NCI-H1105 (cell line): ENCODE measurements at regions not wholly inside any gene's neighbourhood (a gene's known extent, or its start where the extent isn't known, plus 50 kb on each side); places are given as distances from the start of the nearest gene placed in this dataset.

Experiments
- DNase-seq: peaks from one replicate; lab custom pipeline; 2025; lab: John Stamatoyannopoulos, UW

DNA sequence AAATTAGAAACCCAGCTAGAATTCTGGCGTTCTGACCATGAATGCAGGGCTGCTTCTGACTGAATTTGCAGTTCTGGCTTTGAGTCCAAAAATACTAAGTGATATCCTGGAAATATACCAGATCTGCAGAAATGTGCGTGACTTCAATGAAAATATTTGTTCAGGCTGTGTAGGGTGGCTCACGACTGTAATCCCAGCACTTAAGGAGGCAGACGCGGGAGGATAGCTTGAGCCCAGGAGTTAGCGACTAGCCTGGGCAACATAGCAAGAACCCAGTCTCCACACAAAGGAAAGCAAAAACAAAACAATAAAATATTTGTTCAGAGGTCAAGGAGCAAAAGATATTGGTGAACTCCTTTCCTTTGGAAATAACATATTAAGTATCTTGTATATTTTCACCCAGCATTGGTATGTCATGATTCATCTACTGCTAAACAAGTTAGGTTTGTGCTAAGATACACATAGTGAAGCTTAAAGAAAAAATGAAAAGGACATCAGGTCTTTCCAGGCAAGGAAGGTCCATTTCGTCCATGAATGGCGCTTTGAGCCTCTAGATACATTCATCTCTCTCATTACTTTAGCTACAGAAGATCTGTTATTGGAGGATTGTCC, 239.2 kb downstream of the CMPK2 start:
- no peak for DNase-seq

DNA sequence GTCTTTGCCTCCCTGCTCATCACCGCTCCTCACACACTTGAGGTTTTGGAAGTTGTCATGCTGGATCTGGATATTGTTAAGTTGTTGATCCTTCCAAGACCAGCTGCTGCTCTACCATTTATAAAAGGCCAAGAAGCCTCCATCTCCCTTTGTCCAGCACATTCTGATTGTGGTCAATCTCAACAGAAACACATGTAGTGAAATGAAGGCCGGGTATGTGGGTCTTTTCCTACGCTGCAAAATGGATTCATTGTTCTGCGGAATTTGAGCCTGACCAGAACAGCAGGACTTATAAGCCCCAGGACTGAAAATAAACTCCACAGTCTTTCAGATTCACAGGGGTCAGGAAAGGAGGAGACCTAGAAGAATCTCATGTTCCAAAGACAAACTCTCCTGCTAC, 238.4 kb downstream of the CMPK2 start:
- DNase-seq: no peak

DNA sequence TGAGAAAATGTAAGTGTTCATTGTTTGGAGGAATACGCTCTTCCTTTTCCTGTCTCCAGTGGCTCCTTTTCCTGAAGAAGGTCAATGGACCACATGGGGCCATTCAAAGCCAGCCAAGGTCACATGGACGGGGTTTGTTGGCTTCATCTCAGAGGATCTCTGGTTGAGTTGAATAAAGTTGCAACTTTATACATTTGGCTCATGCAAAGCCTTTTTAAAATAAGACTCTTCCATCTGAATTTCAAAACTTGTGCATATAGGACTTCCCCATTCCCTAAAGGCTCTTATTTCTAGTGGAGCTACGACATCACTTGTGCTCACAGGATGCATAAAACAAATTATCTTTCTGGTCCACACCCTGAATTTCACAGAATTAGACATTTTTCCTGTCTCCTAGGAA, 235.5 kb downstream of the CMPK2 start:
- DNase-seq: no peak

DNA sequence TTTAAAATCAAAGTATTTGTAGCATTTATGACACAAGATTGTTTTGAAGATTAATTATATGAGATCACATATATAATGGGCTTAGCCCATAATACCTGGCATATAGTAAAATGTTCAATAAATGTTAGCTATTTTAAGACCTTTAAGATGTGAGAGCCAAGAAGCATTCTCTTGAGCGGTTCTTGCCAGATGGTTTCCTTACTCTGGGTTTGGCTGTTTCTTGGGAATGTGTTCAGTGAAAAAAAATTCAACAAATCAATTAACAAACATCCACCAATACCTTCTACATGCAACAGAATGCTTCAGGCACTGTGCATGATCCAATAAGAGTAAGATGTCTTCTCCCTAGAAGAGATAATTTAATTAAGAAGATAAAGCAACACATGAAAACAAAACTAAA, 230.4 kb downstream of the CMPK2 start:
- DNase-seq: no peak

DNA sequence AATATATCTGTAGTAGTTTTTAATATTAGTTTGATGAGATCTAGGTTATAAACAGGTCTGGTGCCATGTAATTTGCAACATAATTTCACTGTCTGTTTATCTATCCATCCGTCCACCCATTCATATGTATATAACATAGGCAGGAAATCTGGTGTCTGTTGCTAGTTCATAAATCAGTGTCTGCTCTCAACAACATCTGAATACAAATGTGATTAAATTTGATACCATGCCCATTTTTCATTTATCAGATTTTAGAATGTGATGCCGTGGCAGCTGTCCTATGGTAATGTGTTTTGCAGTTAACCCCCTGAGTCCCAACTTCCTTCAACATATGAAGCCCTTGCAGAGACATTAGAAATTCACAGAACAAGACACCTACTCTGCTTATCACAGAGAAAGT, 228.4 kb downstream of the CMPK2 start:
- DNase-seq: no peak

DNA sequence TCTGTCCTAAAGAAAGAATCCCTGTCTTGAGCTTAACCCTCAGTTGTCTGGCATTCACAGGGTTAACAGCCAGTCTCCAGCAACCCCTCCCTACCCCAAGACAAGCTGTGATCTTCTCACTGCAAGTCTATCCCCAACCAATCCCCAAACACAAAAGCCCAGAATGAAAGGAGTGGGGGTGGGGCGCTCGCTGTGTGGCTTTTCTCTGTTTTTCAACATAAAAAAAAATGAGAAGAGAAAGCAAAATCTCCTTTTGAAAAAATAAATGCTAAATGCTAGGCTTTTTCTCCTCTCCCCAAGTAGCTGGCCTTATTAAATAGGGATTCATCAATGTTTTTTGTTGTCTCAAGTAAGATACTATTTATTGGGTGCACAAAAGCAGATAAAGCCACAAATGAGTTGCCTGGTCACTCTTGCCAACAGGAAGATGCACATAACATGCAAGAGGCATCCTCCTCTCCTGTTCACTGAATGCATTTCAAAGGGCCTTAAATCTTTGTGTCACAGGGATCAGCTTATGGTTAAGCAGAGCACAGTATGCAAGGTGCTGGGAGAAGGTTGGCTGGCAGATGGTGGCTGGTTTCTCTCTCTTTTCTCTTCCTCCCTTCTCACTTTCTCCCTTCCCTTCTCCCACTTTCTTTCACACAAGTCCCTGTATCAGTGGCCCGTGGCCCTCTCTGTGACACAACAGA, 225.6 kb downstream of the CMPK2 start:
- no peak for DNase-seq

DNA sequence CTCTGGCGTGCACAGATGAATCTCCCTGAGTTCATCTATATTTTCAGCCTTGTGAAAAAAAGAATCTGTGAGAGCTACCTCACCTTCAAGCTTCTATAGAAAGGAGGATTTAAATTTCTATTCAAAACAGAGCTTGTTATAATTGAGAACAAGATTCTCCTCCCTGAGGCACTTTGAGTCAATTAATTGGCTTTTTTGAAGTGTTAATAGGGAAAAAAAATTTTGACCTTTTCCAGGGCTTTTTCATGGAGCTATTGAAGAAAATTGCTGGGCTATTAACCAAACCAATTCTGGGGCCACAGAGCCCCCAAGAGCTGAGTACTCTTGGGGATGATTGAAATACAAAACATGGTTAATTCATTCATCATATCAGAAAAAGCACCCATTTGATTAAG, 225.1 kb downstream of the CMPK2 start:
- DNase-seq: no peak

DNA sequence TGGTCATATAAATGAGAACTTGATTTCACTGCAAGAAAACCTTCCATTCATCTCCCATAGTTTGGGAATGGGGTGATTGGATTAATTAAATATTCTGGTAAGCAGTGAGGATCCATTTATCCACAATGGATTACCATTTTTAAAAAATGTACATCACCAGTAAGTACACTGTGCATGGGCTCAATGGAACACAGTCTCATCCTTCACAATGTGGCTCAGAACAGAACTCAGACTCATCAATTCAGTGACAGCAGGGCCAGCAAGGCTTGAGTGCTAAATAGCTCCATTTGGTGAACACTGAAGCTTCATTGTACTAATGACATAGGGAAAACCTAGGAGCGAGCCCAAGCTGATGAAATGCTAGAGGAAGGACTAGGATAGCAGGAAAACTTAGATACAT, 223.8 kb downstream of the CMPK2 start:
- DNase-seq: no peak

DNA sequence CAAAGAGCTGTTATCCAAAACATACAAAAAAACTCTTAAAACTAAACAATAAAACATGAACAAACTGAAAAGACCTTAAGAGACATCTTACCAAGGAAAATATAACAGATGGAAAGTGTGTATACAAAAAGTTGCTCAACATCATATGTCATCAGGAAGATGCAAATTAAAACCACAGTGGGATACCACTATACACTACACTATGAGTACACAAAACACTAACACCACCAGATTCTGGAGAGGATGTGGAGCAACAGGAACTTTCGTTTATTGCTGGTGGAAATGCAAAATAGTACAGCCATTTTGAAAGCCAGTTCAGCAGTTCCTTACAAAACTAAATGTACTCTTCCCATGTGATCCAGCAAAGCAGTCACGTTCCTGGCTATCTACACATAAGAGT, 221.4 kb downstream of the CMPK2 start:
- no peak for DNase-seq

DNA sequence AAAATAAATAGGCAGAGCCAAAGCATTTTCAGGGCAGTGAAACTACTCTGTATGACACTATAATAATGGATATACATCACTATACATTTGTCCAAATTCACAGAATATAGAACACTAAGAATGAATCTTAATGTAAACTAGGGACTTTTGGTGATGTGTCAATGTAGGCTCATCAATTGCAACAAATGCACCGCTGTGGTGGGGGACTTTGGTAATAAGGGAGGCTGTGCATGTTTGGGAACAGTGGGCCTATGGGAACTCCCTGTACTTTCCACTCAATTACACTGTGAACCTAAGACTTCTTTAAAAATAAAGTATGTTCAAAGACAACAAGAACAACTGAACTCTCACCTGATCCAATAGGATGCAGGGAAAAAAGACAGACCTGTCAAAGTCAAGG, 220.7 kb downstream of the CMPK2 start:
- no peak for DNase-seq

DNA sequence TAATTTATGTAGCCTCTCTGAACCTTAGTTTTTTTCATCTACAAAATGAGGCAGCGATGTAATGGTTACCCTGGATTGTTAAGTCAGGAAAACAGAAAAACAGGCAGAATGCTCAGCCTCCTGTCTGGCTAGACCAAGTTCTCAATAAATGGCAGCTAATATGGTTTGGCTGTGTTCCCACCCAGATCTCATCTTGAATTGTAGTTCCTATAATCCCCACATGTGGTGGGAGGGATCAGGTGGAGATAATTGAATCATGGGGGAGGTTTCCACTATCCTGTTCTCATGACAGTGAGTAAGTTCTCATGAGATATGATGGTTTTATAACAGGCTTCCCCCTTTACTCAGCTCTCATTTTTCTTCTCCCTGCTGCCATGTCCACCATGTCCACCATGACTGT, 220.0 kb downstream of the CMPK2 start:
- DNase-seq: no peak

DNA sequence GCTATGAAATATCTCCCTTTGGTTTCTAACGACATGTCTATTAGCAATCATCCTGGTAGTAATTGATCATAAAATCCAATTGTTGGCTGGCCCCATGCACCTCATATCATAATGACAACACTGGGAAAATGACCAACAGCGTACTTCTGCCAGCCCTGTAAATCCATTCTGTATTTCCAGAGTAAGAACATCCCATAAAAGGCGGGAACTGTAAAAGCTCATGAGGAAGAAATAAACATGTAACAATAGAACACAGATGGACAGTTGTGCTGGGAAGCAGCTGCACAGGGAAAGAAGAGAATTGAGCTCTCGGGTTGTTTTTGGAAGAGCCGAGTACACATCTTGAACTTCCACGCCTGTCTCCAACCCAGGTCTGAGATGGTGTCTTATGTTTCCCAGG, 218.7 kb downstream of the CMPK2 start:
- no peak for DNase-seq

DNA sequence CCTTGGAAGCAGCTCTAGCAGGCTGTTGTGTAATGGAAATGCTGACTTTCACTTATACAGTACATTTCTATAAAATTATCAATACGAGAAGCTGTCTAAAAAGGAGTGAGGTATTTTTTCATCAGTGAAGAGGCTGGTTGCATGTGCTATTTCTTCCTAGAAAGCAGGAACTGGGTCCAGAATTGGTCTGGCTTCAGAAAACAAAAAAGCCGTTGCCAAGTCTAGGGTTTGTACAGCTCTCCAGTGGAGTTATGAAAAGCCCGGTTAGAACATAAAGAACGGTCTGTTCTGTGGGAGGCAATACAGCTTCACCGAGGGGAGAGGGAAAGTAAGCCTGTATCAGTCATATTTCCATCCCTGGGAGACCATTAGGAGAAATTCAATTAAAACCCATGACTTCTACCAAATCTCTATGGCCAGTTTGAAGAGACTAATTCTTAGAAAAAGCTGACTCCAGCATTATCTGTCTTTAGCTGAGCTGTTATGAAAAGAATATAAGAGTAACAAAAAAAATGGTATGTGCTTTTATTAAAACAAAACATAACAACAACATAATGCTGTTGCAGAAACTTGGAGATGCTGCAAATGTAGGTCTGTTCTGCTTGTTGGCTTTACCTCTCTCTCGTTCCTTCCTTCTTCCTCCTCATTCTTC, 217.0 kb downstream of the CMPK2 start:
- no peak for DNase-seq

DNA sequence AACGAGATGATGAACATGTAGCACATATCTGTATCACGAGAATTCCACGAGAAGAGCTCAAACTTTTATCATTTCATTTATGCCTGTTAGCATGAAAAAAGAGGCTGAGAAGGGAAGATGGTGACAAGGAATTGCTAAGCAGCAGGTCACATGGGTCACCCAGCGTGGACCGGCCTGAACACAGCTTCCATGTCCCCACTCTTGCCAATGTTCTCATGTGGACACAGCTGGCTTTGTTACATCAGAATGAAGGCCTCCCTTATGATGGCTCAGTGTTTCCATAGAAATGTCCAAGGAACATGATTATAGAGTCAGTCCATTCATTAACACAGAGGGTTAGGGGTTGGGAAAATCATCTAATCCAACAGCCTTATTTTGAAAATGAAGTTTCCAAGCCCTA, 215.4 kb downstream of the CMPK2 start:
- no peak for DNase-seq

DNA sequence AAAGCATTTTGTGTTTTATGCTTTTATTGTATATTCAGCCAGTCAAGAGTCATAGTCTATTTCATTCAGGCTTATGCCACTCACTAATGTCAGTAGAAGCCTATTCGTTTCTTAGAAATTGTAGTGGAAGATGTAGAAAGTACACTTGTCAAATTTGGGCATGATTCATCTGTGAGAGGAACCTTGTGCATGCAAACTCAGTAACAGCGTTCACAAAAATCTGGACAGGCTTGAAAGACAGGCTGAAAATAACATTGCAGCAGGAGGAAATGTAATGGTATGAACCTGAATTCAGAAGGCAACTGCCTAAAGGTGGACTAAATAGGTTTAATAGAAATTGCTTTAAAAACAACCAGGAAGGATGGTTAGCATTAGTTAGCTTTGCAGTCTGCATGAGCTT, 213.5 kb downstream of the CMPK2 start:
- DNase-seq: no peak

DNA sequence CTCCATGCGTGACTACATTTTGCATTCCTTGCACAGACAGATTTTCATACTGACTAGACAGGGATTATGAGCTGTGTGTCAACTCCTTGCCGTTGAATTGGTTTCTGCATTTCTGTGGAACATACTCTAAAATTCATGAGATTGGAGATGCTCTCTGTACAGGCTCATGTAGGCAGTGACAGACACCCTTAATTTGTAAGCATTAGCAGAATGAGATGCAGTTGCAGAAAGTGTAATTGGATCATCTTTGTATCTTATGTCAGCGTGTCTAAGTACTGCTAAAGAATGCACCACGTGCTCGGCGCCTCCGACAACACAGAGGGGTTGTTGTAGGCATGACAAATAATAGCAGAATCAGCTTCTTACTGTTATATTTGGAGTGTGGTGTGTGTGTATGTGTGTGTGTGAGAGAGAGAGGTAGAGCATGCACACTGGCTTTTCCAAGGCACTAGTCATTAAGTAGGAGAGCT, 212.4 kb downstream of the CMPK2 start:
- no peak for DNase-seq

DNA sequence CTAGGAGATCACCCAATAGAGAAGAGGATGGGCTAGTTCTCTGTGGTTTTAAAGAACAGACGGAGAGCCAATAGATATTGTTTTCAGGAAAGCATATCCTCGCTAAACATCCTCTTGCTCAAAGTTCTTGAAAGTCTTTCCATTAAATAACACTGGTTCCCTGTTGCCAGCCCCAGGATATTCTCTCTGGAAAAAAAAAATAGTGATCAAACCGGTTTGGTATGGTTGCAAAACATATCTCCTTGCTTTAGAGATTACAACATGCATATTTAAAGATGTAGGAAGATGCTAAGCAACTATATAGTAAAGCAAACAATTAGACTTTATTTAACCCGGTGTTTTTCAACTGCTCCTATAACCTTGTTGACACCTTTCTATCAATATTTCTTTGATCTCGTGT, 211.4 kb downstream of the CMPK2 start:
- no peak for DNase-seq

DNA sequence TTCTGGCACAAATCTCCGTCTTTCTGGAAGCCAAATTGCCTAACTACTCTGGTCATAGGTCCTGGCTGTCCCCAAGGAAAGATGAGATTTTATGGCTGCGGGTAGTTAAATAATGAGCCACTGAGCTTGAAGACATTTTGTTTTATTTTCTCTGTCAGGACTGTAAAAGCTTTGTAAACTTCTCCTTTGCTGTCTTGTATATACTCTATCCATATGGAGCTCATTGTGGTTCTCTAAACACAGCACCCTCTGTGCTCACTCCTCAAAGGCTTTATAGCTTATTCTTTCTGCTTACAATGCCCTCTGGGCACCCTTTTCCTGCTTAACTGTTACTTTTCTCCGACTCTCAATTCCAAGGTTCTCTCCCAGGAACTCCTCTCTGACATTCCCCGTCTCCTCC, 209.1 kb downstream of the CMPK2 start:
- no peak for DNase-seq

DNA sequence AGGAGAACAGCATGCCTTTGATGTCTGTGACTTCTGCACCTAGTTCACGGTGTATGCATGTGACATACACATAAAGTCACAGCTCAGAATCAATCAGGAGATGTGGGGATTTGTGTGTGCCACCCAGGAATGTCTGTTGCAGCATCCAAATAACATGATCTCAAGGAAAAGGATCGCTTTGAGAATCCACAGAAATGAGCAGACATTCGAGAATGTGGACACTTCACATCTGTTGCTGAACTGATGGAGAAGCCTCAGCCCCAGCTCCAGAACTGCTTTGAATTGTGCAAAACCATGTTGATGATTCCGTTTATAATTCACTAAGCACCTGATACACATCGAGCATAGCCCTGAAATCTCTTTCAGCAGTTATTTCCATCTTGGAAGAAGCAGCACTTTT, 208.6 kb downstream of the CMPK2 start:
- no peak for DNase-seq

DNA sequence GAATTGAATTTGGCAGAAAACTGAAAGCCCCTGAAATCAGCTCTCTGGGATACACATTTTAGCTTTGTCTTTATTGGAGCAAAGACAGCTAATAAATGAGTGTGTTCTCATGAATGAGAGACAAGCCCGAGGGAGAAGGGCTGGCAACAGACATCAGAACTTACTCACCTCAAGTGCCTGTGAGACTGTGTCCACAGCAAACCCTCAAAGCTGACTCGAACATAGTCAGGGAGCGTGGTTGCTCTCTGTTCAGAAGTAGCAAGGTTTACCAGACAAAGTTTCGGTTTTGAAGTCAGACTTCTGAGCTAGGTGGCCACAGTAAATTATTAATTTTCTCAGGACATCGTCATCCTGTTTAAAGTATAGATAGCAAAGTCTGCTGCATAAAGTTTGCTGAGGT, 207.9 kb downstream of the CMPK2 start:
- no peak for DNase-seq

DNA sequence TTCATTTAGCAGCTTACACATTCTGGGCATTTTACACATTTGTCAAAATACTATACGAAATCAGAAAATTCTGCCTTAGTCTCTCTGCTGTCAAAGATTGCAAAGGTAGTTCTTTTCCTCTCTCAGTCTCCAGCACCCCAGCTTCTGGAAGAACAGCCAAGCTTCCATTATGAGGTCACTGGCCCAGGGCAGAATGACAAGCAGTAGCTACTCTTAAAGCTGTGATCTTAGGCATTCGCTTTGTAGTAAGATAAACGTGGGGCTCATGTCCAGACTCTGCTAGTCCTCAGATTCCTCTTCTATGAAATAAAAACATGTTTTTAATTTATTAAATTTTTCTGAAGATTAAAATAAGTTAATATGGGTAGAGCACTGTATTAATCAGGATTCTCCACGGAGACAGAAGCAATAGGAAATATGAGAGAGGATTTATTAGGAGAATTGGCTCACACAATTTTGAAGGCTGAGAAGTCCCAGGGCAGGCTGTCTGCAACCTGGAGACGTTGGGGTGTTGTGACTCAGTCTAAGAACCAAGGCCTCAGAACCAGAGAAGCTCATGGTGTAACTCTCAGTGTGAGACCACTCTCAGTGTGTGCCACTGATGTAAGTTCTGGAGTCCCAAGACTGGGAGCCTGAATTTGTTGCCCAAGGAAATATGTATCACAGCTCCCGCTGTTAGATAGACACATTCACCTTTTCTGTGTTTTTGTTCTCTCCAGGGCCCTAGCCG, 201.2 kb downstream of the CMPK2 start:
- no peak for DNase-seq

DNA sequence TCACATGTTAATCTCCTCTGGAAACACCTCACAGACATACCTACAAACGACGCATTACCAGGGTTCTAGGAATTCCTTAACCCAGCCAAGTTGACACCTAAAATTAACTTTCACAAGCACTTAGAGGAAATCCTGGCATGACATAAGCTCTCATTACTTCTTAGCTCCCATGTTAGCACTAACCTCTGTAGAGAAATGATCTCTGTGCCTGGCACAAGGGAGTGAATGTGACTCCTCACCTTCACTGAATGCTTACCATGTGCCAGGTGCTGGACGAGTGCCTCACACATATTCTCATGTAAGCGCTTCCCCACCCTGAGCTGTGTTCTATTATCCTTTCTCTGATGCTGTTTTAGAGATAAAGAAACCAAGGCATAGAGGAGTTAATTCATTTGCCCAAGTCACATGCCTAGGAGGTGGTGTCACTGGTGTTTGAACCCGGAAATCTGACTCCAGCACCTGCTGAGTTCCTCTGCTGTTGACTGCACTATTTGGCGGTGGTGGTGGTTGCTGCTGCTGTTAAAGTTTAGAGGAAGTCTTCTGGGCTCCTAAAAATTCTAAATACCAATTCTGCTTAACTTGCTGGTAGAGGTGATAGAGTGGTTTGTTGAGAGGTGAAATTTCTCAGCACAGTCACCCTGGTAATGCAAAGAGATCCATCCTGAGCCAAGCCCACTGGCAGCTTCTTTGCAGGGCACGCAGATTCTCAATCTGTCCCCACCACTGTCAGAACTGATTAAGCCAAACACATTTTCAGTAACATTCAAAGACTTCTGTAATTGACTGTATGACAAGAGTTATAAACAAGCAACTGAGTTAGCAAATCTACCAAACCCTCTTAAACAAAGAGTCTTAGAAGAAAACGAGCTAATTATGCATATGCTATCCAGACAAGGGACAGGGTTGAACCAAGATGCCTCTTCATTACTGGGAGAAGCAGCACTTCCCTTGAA, 200.3 kb downstream of the CMPK2 start:
- no peak for DNase-seq
